MM.1S (cell line): ENCODE measurements at regions not wholly inside any gene's neighbourhood (a gene's known extent, or its start where the extent isn't known, plus 50 kb on each side); places are given as distances from the start of the nearest gene placed in this dataset.

Source experiments
- EZH2phosphoT487 ChIP-seq: fragments of 300-600 bp; sonication (generic); IDR thresholded peaks from 2 replicates; pipeline ENCODE4 v1.6.1; 2018; ENCODE audit warnings: antibody characterized with exemption, low read length
- TF ChIP-seq, protein P1 (sequence below): fragments of 300-600 bp; sonication (generic); IDR thresholded peaks from 2 replicates; pipeline ENCODE4 v1.5.1; 2016; ENCODE audit warnings: antibody characterized with exemption, low read length, mixed read lengths

DNA sequence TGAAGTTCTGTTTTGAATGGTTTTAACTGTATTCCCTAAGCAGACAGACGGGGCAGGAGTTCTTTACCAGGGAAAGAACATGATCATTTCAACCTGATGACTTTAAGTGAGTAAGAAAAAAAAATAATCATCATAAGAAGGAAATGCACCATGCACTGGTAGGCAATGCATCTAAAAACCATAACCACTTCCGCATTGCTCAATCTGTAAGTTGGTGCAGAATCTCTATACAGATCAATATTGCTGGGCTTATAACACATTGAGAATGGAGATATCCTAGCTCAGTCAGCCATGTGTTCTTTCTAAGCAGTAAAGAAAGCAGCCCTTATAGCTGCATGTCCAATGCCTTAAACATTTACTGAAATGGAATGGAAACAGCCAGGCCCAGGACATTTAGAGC, 407.1 kb upstream of the DMAC1 start:
- TF ChIP-seq EZH2phosphoT487, result no peak
- TF ChIP-seq, protein P1, sequence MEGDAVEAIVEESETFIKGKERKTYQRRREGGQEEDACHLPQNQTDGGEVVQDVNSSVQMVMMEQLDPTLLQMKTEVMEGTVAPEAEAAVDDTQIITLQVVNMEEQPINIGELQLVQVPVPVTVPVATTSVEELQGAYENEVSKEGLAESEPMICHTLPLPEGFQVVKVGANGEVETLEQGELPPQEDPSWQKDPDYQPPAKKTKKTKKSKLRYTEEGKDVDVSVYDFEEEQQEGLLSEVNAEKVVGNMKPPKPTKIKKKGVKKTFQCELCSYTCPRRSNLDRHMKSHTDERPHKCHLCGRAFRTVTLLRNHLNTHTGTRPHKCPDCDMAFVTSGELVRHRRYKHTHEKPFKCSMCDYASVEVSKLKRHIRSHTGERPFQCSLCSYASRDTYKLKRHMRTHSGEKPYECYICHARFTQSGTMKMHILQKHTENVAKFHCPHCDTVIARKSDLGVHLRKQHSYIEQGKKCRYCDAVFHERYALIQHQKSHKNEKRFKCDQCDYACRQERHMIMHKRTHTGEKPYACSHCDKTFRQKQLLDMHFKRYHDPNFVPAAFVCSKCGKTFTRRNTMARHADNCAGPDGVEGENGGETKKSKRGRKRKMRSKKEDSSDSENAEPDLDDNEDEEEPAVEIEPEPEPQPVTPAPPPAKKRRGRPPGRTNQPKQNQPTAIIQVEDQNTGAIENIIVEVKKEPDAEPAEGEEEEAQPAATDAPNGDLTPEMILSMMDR, result no peak
